PC-3 (cell line): ENCODE measurements at regions not wholly inside any gene's neighbourhood (a gene's known extent, or its start where the extent isn't known, plus 50 kb on each side); places are given as distances from the start of the nearest gene placed in this dataset.

ENCODE experiments used
- ATAC-seq: fragments of 200-7000 bp; cut with Tn5 transposase; 2 replicates; pipeline ENCODE4 v1.9.1; 2020; ENCODE audit warnings: mild to moderate bottlenecking, moderate library complexity
- BruUV-seq: library from RNA; stranded (reverse); fragments of 400-500 nt; replicated peaks from 2 replicates; lab custom pipeline; 2021; lab: Mats Ljungman, UMichigan
- CTCF ChIA-PET: fragments of 300-600 bp; sonication (Branson Sonifier 250); formaldehyde crosslinking; loops from one replicate; lab custom pipeline; 2022; ENCODE audit warnings: antibody characterized with exemption; lab: Charles Lee
- POLR2A ChIA-PET: fragments of 300-600 bp; sonication (Branson Sonifier 250); formaldehyde crosslinking; loops from one replicate; lab custom pipeline; 2022; ENCODE audit warnings: antibody characterized with exemption; ENCODE audit not compliant: unreplicated experiment; lab: Charles Lee
- DNase-seq: peaks from one replicate; pipeline ENCODE4 v3.0.0-alpha.2; 2015
- H2AFZ ChIP-seq: fragments of 300-600 bp; sonication (generic); 2 replicates; pipeline ENCODE4 v1.6.0; 2016; ENCODE audit warnings: antibody characterized with exemption, low read length
- H3F3A ChIP-seq: fragments of 300-600 bp; sonication (generic); one replicate; pipeline ENCODE4 v1.6.0; 2017; ENCODE audit warnings: antibody characterized with exemption, low read length, control low read depth, mild to moderate bottlenecking; ENCODE audit not compliant: unreplicated experiment
- H3K27ac ChIP-seq: fragments of 300-600 bp; sonication (generic); 2 replicates; pipeline ENCODE4 v1.5.1; 2016; ENCODE audit warnings: mild to moderate bottlenecking, low read length
- H3K27me3 ChIP-seq: fragments of 300-600 bp; sonication (generic); 2 replicates; pipeline ENCODE4 v1.6.1; 2016; ENCODE audit warnings: low read length, mixed read lengths
- H3K36me3 ChIP-seq: fragments of 300-600 bp; sonication (generic); 2 replicates; pipeline ENCODE4 v1.6.1; 2016; ENCODE audit warnings: low read depth, mixed run types, low read length, mixed read lengths
- H3K4me1 ChIP-seq: fragments of 300-600 bp; sonication (generic); 2 replicates; pipeline ENCODE4 v1.5.1; 2016; ENCODE audit warnings: low read length; ENCODE audit not compliant: insufficient read depth
- H3K4me2 ChIP-seq: fragments of 300-600 bp; sonication (generic); 2 replicates; pipeline ENCODE4 v1.6.0; 2016; ENCODE audit warnings: low read length
- H3K4me3 ChIP-seq: fragments of 300-600 bp; sonication (generic); 2 replicates; pipeline ENCODE4 v1.5.1; 2016; ENCODE audit warnings: mild to moderate bottlenecking, low read length, mixed read lengths
- H3K79me2 ChIP-seq: fragments of 300-600 bp; sonication (generic); 2 replicates; pipeline ENCODE4 v1.6.1; 2017; ENCODE audit warnings: low read length, mixed read lengths
- H3K9ac ChIP-seq: fragments of 300-600 bp; sonication (generic); 2 replicates; pipeline ENCODE4 v1.6.0; 2016; ENCODE audit warnings: mild to moderate bottlenecking, low read length
- H3K9me2 ChIP-seq: fragments of 300-600 bp; sonication (generic); replicated peaks from 2 replicates; pipeline ENCODE4 v1.6.1; 2016; ENCODE audit warnings: mixed run types, low read length, mixed read lengths
- H3K9me3 ChIP-seq: fragments of 300-600 bp; sonication (generic); 2 replicates; pipeline ENCODE4 v1.6.1; 2016; ENCODE audit warnings: low read length, mixed read lengths
- H4K20me1 ChIP-seq: fragments of 300-600 bp; sonication (generic); 2 replicates; pipeline ENCODE4 v1.6.1; 2016; ENCODE audit warnings: low read length, mixed read lengths
- EZH2 ChIP-seq: fragments of 300-600 bp; sonication (generic); IDR thresholded peaks from one replicate; pipeline ENCODE4 v1.6.1; 2017; ENCODE audit warnings: antibody characterized with exemption, mild to moderate bottlenecking, low read length; ENCODE audit not compliant: unreplicated experiment
- EZH2phosphoT487 ChIP-seq: fragments of 300-600 bp; sonication (generic); IDR thresholded peaks from 2 replicates; pipeline ENCODE4 v1.6.1; 2018; ENCODE audit warnings: mild to moderate bottlenecking, antibody characterized with exemption, low read length, borderline replicate concordance
- intact Hi-C: fragments of 100-400 bp; cut with micrococcal nuclease; formaldehyde crosslinking; loops from 2 replicates; pipeline ENCODE4 v1.9.0; 2023
- TF ChIP-seq, protein P1 (sequence below): fragments of 300-600 bp; sonication (generic); conservative IDR thresholded peaks from 2 replicates; pipeline ENCODE4 v1.5.1; 2017; ENCODE audit warnings: antibody characterized with exemption, low read depth, mild to moderate bottlenecking, low read length

DNA sequence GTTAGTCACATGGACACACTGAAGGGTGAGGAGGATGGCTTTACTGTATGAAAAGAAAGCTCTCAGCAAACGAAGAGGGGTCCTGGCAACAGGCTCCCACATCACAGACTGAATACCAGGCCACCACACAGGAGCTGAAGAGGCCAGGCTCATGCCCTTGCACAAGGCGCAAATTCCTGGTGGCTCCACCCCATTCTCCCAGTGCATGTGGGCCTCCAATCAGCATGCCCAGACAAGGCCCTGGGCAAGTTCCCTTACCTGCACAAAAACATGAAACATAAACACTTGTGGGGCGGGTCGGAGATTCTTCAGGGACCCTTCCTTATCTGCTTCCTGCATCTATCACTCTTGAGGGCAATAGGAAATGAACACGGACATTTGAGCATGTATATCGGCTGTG, 935.8 kb upstream of the EDIL3 start:
- H3K9ac ChIP-seq, result no peak overlapping the region
- H3K79me2 ChIP-seq, result no peaks in the 10 kb centered on the region
- no peaks in the 10 kb centered on the region for H3K4me1 ChIP-seq
- peaks cover 7% of the 10 kb centered on the region for H3K27me3 ChIP-seq
- no peak for DNase-seq
- TF ChIP-seq, protein P1, sequence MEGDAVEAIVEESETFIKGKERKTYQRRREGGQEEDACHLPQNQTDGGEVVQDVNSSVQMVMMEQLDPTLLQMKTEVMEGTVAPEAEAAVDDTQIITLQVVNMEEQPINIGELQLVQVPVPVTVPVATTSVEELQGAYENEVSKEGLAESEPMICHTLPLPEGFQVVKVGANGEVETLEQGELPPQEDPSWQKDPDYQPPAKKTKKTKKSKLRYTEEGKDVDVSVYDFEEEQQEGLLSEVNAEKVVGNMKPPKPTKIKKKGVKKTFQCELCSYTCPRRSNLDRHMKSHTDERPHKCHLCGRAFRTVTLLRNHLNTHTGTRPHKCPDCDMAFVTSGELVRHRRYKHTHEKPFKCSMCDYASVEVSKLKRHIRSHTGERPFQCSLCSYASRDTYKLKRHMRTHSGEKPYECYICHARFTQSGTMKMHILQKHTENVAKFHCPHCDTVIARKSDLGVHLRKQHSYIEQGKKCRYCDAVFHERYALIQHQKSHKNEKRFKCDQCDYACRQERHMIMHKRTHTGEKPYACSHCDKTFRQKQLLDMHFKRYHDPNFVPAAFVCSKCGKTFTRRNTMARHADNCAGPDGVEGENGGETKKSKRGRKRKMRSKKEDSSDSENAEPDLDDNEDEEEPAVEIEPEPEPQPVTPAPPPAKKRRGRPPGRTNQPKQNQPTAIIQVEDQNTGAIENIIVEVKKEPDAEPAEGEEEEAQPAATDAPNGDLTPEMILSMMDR, result no peak
- no peak for TF ChIP-seq EZH2phosphoT487
- no peak for TF ChIP-seq EZH2
- no peak overlapping the region for H3K4me3 ChIP-seq
- ChIA-PET POLR2A (no interaction called here), CTCF (no interaction called here)
- no peak overlapping the region for H2AFZ ChIP-seq
- no peaks in the 10 kb centered on the region for H3K9me2 ChIP-seq
- H3K36me3 ChIP-seq, result no peaks in the 10 kb centered on the region
- H3K27ac ChIP-seq, result no peak overlapping the region
- no peaks in the 10 kb centered on the region for H3F3A ChIP-seq
- no peak for ATAC-seq
- no peaks in the 10 kb centered on the region for H3K9me3 ChIP-seq
- no peaks in the 10 kb centered on the region for H4K20me1 ChIP-seq
- BruUV-seq, result no TSS peak
- no peak overlapping the region for H3K4me2 ChIP-seq
- intact Hi-C loops, result no loop called here

DNA sequence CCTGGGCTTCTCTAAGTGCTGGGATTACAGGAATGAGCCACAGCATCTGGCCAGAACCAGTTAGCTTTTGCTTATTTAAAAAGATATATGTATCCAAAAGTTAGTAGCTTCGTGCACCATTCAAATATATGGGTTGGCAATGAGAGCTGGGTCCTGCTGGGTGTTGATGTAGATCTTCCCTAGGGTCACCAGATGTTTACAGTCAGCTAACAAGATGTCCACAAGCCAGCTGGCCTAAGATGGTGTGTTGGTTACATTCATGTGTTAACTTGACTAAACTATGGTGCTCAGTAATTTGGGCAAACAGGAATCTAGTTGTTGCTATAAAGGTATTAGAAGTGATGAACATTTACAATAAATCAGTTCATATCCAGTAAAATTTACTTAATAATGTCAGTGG, 948.6 kb upstream of the EDIL3 start:
- intact Hi-C loops, result no loop called here
- Histone ChIP-seq H3K9me2 (no peaks in the 10 kb centered on the region), H3K9me3 (no peaks in the 10 kb centered on the region), H3F3A (no peaks in the 10 kb centered on the region), H3K36me3 (no peaks in the 10 kb centered on the region), H3K27ac (no peak overlapping the region), H3K79me2 (no peaks in the 10 kb centered on the region), H2AFZ (no peak overlapping the region), H3K4me3 (no peak overlapping the region), H3K4me2 (no peak overlapping the region), H3K27me3 (peaks cover 41% of the 10 kb centered on the region), H4K20me1 (no peaks in the 10 kb centered on the region), H3K9ac (no peak overlapping the region), H3K4me1 (no peaks in the 10 kb centered on the region)
- DNase-seq (no peak), ATAC-seq (no peak)
- ChIA-PET POLR2A (no interaction called here), CTCF (no interaction called here)
- BruUV-seq, result no TSS peak
- TF ChIP-seq, protein P1, result no peak
- TF ChIP-seq EZH2 (no peak), EZH2phosphoT487 (no peak)

DNA sequence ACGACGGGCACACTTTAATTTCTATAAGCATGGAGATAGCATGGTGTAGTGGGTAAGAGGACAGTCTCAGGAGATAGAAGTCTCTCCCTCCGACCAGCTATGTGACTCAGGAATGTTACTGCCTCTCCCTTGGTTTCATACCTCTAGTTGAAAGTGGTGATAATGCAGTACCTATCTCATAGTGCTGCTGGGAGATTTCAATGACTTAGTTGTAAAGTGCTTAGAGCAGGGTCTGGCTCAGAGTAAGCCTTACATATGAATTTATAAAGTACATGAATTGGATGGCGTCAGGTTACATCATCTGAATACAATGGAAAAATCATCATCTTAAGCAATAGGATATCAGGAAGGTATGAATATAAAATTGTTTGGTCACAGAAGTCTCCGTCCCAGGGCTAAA, 952.8 kb upstream of the EDIL3 start:
- Histone ChIP-seq H2AFZ (no peak overlapping the region), H3F3A (no peaks in the 10 kb centered on the region), H3K9ac (no peak overlapping the region), H3K9me2 (no peaks in the 10 kb centered on the region), H3K27me3 (peaks cover 52% of the 10 kb centered on the region), H3K79me2 (no peaks in the 10 kb centered on the region), H4K20me1 (no peaks in the 10 kb centered on the region), H3K9me3 (no peaks in the 10 kb centered on the region), H3K4me3 (no peak overlapping the region), H3K36me3 (no peaks in the 10 kb centered on the region), H3K4me2 (no peak overlapping the region), H3K27ac (no peak overlapping the region), H3K4me1 (no peaks in the 10 kb centered on the region)
- ChIA-PET POLR2A (no interaction called here), CTCF (no interaction called here)
- intact Hi-C loops, result no loop called here
- no peak for TF ChIP-seq EZH2phosphoT487
- no peak for TF ChIP-seq EZH2
- TF ChIP-seq, protein P1, result no peak
- BruUV-seq, result no TSS peak
- no peak for DNase-seq
- ATAC-seq, result peak; percentile 53
